Activated T-helper 2 cell treated with anti-CD3 and anti-CD28 coated beads, Interferon-gamma antibody, Interleukin-2, Interleukin-4, amounts not matched to agents 10 μg/mL and 5 μg/mL and 100 μg/mL, durations not matched to agents 14 hours and 24 hours and 36 hours (primary cell): ENCODE measurements at regions not wholly inside any gene's neighbourhood (a gene's known extent, or its start where the extent isn't known, plus 50 kb on each side); places are given as distances from the start of the nearest gene placed in this dataset.
"Not testable (repeated sequence)": the region's sequence is repeated elsewhere in the genome, so short reads cannot be mapped to it uniquely, and the experiment has no call there.

Experiments used
- DNase-seq: peaks from one replicate; pipeline ENCODE4 v3.0.0; 2021; ENCODE audit warnings: low spot score
- H3K27ac Mint-ChIP-seq: one replicate; pipeline ENCODE4 v1.8.0; 2021; ENCODE audit warnings: mixed read lengths
- H3K27me3 Mint-ChIP-seq: one replicate; pipeline ENCODE4 v1.8.0; 2021; ENCODE audit warnings: low read depth, mixed read lengths
- H3K36me3 Mint-ChIP-seq: one replicate; pipeline ENCODE4 v1.8.0; 2021; ENCODE audit warnings: low read depth, mixed read lengths
- H3K4me1 Mint-ChIP-seq: one replicate; pipeline ENCODE4 v1.8.0; 2021; ENCODE audit warnings: low read depth, mixed read lengths
- H3K4me3 Mint-ChIP-seq: one replicate; pipeline ENCODE4 v1.8.0; 2021; ENCODE audit warnings: low read depth, mild to moderate bottlenecking, moderate library complexity, mixed read lengths
- H3K9me3 Mint-ChIP-seq: one replicate; pipeline ENCODE4 v1.8.0; 2021; ENCODE audit warnings: mixed read lengths
- intact Hi-C: fragments of 100-400 bp; cut with micrococcal nuclease; formaldehyde crosslinking; loops from one replicate; pipeline ENCODE4 v1.15.1; 2023

DNA sequence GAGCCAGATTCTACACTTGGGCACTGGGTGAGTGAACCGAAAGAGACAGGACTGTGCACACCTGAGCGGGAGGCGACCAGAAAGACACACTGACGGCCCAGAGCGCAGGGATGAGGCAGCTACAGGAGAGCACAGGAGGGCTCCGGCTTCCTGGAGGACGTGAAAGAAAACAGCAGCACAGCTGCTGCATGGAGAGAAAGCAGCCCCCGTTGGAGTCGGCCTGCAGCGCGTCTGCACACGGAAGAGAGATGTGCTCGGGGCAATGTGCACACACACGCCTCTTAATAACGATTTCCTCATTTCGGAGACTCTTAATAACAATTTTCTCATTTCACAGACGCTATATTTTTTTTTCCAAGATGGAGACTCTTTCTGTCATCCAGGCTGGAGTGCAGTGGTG lies 160.4 kb downstream of the CTTN start:
- no peak overlapping the region for H3K4me3 Mint-ChIP-seq
- H3K9me3 Mint-ChIP-seq: no peaks in the 10 kb centered on the region
- DNase-seq: no peak
- intact Hi-C loops: no loop called here
- H3K27ac Mint-ChIP-seq: no peak overlapping the region
- H3K36me3 Mint-ChIP-seq: no peaks in the 10 kb centered on the region
- H3K4me1 Mint-ChIP-seq: no peaks in the 10 kb centered on the region
- no peaks in the 10 kb centered on the region for H3K27me3 Mint-ChIP-seq

GRCh38 chr11:70559516-70559915 lies 161.2 kb downstream of the CTTN start:
- no peak for DNase-seq
- H3K27me3 Mint-ChIP-seq: no peaks in the 10 kb centered on the region
- H3K9me3 Mint-ChIP-seq: no peaks in the 10 kb centered on the region
- intact Hi-C loops: no loop called here
- no peak overlapping the region for H3K4me3 Mint-ChIP-seq
- H3K4me1 Mint-ChIP-seq: no peaks in the 10 kb centered on the region
- H3K27ac Mint-ChIP-seq: no peak overlapping the region
- H3K36me3 Mint-ChIP-seq: no peaks in the 10 kb centered on the region

GRCh38 chr11:70560621-70561020 lies 162.3 kb downstream of the CTTN start:
- H3K36me3 Mint-ChIP-seq, H3K9me3 Mint-ChIP-seq, H3K4me3 Mint-ChIP-seq, intact Hi-C loops, H3K4me1 Mint-ChIP-seq, H3K27me3 Mint-ChIP-seq, DNase-seq, H3K27ac Mint-ChIP-seq: not testable (repeated sequence)

DNA sequence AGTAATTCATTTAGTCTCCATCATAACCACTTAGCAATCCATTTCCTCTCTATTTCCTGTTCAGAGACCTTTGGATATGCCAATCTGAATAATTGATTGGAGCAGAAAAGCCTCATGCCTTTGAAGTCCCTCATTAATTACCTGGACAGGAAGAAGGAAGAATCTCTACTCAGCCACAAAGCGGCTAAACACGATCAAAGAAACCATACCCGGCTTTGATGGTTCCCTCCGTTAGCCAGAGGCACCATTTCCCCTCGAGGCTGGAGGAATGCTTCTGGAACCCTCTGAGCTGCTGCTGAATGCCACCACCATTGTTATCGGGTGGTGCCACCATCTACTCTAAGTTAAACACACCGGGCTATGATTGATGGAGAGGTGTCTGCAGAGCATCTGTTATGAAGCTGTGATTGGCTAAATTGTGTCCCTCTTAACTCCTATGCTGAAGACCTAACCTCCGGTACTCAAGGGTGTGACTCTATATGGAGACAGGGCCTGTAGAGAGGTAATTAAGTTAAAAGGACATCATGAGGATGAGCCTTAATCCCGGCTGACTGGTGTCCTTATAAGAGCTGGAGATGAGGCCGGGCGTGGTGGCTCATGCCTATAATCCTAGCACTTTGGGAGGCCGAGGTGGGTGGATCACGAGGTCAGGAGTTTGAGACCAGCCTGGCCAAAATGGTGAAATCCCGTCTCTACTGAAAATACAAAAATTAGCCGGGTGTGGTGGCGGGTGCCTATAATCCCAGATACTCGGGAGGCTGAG lies 168.6 kb downstream of the CTTN start:
- Mint-ChIP-seq H3K27ac (no peak overlapping the region), H3K4me1 (no peaks in the 10 kb centered on the region), H3K9me3 (no peaks in the 10 kb centered on the region), H3K27me3 (peaks cover 10% of the 10 kb centered on the region), H3K4me3 (no peak overlapping the region), H3K36me3 (no peaks in the 10 kb centered on the region)
- intact Hi-C loops: no loop called here
- no peak for DNase-seq

GRCh38 chr11:70567680-70568034 lies 169.3 kb downstream of the CTTN start:
- Mint-ChIP-seq H3K27ac (no peak overlapping the region), H3K27me3 (peaks cover 10% of the 10 kb centered on the region), H3K4me3 (no peak overlapping the region), H3K4me1 (no peaks in the 10 kb centered on the region), H3K36me3 (no peaks in the 10 kb centered on the region), H3K9me3 (no peaks in the 10 kb centered on the region)
- DNase-seq: no peak
- intact Hi-C loops: no loop called here

DNA sequence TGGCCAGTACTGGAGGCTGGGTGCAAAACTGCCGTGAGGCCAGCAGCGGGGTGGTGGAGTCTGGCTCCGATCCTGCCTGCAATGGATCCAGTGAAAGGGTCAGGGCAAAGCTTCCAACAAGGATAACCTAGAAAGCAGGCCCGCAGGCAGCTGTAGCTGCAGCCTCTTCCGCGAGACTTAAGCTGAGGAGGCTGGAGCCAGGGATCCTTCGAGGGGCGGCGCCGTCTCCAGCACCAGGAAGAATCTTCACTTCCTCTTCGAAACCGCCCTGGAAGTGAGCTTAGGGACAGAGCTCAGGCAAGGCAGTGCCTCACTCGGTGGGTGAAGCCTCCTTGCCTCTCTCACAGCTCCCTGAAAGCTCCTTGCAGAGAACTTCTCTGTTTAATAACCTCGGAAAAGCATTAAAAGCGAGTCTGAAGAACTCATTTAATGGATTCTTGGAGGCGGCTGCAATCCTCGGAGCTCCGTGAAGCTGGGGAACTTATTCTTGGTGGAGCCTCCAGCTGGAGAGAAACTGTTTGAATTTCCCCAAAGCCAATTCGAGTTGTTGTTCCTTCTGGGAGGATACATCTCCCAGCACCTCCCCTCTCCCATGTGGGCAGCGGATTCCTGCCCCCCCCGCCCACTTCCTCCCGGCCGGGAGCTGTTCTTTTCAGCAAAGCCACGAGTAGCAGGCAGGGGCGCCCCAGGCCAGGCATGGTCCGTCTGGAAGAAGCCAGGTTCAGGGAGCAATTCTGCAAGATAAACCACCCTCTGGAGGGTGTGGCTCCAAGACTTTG lies 169.9 kb downstream of the CTTN start:
- no peak overlapping the region for H3K27ac Mint-ChIP-seq
- no peak overlapping the region for H3K4me3 Mint-ChIP-seq
- intact Hi-C loops: no loop called here
- DNase-seq: no peak
- no peaks in the 10 kb centered on the region for H3K9me3 Mint-ChIP-seq
- H3K4me1 Mint-ChIP-seq: no peaks in the 10 kb centered on the region
- peaks cover 10% of the 10 kb centered on the region for H3K27me3 Mint-ChIP-seq
- no peaks in the 10 kb centered on the region for H3K36me3 Mint-ChIP-seq

- Mint-ChIP-seq H3K36me3 (no peaks in the 10 kb centered on the region), H3K9me3 (no peaks in the 10 kb centered on the region), H3K27ac (no peak overlapping the region), H3K4me1 (no peaks in the 10 kb centered on the region), H3K4me3 (no peak overlapping the region), H3K27me3 (peaks cover 10% of the 10 kb centered on the region)
- intact Hi-C loops: no loop called here
- no peak for DNase-seq
Measured at GRCh38 chr11:70568814-70569617, 170.7 kb downstream of the CTTN start.

DNA sequence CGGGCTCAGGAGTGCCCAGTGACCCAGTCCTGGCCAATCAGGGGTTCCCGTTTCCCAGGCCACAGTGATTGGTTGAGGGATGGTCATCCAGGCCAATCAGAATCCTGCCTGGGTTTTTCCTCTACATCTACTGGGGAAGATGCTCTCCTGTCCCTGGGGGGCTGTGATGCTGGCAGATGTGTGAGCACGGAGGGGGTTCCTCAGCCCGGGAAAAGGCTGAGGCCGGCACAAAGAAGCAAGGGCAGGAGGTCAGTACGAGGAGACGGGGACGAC lies 171.2 kb downstream of the CTTN start:
- H3K4me3 Mint-ChIP-seq: no peak overlapping the region
- intact Hi-C loops: no loop called here

GRCh38 chr11:70569996-70570692 lies 171.8 kb downstream of the CTTN start:
- no peak overlapping the region for H3K4me3 Mint-ChIP-seq
- DNase-seq: no peak
- no peak overlapping the region for H3K27ac Mint-ChIP-seq
- intact Hi-C loops: no loop called here
- H3K36me3 Mint-ChIP-seq: no peaks in the 10 kb centered on the region
- peaks cover 10% of the 10 kb centered on the region for H3K27me3 Mint-ChIP-seq
- no peaks in the 10 kb centered on the region for H3K9me3 Mint-ChIP-seq
- no peaks in the 10 kb centered on the region for H3K4me1 Mint-ChIP-seq

More for the DNA sequence above, 171.2 kb downstream of the CTTN start:
- Mint-ChIP-seq H3K9me3 (no peaks in the 10 kb centered on the region), H3K27ac (no peak overlapping the region), H3K27me3 (peaks cover 10% of the 10 kb centered on the region), H3K4me1 (no peaks in the 10 kb centered on the region), H3K36me3 (no peaks in the 10 kb centered on the region)
- no peak for DNase-seq

- Mint-ChIP-seq H3K4me1 (no peaks in the 10 kb centered on the region), H3K27me3 (peaks cover 10% of the 10 kb centered on the region), H3K4me3 (no peak overlapping the region), H3K36me3 (no peaks in the 10 kb centered on the region), H3K9me3 (no peaks in the 10 kb centered on the region), H3K27ac (no peak overlapping the region)
- intact Hi-C loops: no loop called here
- no peak for DNase-seq
Measured at GRCh38 chr11:70570693-70571395, 172.5 kb downstream of the CTTN start.

DNA sequence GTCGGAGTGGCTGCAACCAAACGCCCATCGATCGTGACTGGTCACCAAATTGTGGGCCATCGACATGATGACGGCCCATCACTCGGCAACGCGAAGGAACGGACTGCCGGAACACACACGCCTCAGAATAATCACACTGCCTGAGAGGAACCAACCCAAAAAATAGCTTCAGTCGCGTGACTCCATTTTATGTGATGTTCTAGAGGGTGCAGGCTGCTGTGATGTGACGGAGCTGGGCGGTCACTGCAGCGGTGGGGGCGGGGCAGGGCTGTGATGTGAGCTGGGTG lies 174.6 kb downstream of the CTTN start:
- Mint-ChIP-seq H3K27me3 (no peaks in the 10 kb centered on the region), H3K36me3 (no peaks in the 10 kb centered on the region), H3K27ac (no peak overlapping the region), H3K4me1 (no peaks in the 10 kb centered on the region), H3K4me3 (no peak overlapping the region), H3K9me3 (no peaks in the 10 kb centered on the region)
- no peak for DNase-seq
- intact Hi-C loops: no loop called here

DNA sequence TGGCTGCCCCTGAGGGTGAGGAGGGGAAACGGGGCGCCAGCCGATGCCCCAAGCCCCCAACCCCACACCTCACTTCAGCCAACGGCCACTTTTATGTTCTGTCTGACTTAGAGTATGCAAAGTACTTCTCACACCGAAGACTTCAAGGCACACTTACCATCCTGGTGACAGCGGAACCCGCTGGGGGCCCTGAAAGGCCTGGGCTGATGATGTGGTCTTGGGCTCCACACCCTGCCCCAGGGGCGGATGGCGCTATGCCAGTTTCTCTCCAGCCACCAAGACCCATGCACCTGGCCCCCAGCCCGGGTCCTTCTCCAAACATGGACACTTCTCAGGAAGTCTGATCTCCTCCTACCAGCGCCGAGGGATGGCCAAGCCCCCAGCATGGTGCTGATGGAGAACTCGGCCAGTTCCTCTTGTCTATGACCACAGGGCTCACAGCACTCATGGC lies 175.4 kb downstream of the CTTN start:
- intact Hi-C loops: no loop called here
- no peak overlapping the region for H3K27ac Mint-ChIP-seq
- H3K27me3 Mint-ChIP-seq: no peaks in the 10 kb centered on the region
- DNase-seq: no peak
- no peak overlapping the region for H3K4me3 Mint-ChIP-seq
- H3K9me3 Mint-ChIP-seq: no peaks in the 10 kb centered on the region
- no peaks in the 10 kb centered on the region for H3K36me3 Mint-ChIP-seq
- no peaks in the 10 kb centered on the region for H3K4me1 Mint-ChIP-seq
